Type B pancreatic cell (in vitro differentiated cells): ENCODE measurements at regions not wholly inside any gene's neighbourhood (a gene's known extent, or its start where the extent isn't known, plus 50 kb on each side); places are given as distances from the start of the nearest gene placed in this dataset.

Experiments used
- DNase-seq: peaks from one replicate; pipeline ENCODE4 v3.0.0; 2021; ENCODE audit warnings: mixed read lengths; ENCODE audit not compliant: unreplicated experiment; ENCODE audit errors: extremely low spot score
- H3K27ac Mint-ChIP-seq: 2 replicates; pipeline ENCODE4 v1.8.0; 2021; ENCODE audit warnings: mild to moderate bottlenecking, mixed read lengths
- H3K27me3 Mint-ChIP-seq: 2 replicates; pipeline ENCODE4 v1.8.0; 2021; ENCODE audit warnings: mixed read lengths
- H3K36me3 Mint-ChIP-seq: 2 replicates; pipeline ENCODE4 v1.8.0; 2021; ENCODE audit warnings: mixed read lengths
- H3K4me1 Mint-ChIP-seq: one replicate; pipeline ENCODE4 v1.8.0; 2021; ENCODE audit warnings: mixed read lengths; ENCODE audit not compliant: unreplicated experiment
- H3K4me3 Mint-ChIP-seq: 2 replicates; pipeline ENCODE4 v1.8.0; 2021; ENCODE audit warnings: mild to moderate bottlenecking, mixed read lengths
- H3K9me3 Mint-ChIP-seq: 2 replicates; pipeline ENCODE4 v1.8.0; 2021; ENCODE audit warnings: mixed read lengths
- CTCF ChIP-seq: fragments of 200-600 bp; sonication (generic); conservative IDR thresholded peaks from 2 replicates; pipeline ENCODE4 v1.5.0; 2021; ENCODE audit warnings: antibody characterized with exemption, mild to moderate bottlenecking

GRCh38 chr2:217643789-217644301, 358.9 kb downstream of the TNS1 start:
- TF ChIP-seq CTCF = no peak
- no peak for DNase-seq
- H3K9me3 Mint-ChIP-seq = no peaks in the 10 kb centered on the region
- H3K36me3 Mint-ChIP-seq = no peaks in the 10 kb centered on the region
- no peak overlapping the region for H3K4me3 Mint-ChIP-seq
- peaks cover 2% of the 10 kb centered on the region for H3K27me3 Mint-ChIP-seq
- no peaks in the 10 kb centered on the region for H3K4me1 Mint-ChIP-seq
- no peak overlapping the region for H3K27ac Mint-ChIP-seq

- H3K4me3 Mint-ChIP-seq = no peak overlapping the region
- no peak overlapping the region for H3K27ac Mint-ChIP-seq
- TF ChIP-seq CTCF = no peak
- H3K9me3 Mint-ChIP-seq = no peaks in the 10 kb centered on the region
- peaks cover 3% of the 10 kb centered on the region for H3K27me3 Mint-ChIP-seq
- H3K36me3 Mint-ChIP-seq = no peaks in the 10 kb centered on the region
- no peak for DNase-seq
- no peaks in the 10 kb centered on the region for H3K4me1 Mint-ChIP-seq
These were observed 359.9 kb downstream of the TNS1 start for GRCh38 chr2:217642944-217643343.

GRCh38 chr2:217641960-217642359, 360.8 kb downstream of the TNS1 start:
- no peaks in the 10 kb centered on the region for H3K36me3 Mint-ChIP-seq
- H3K9me3 Mint-ChIP-seq = no peaks in the 10 kb centered on the region
- DNase-seq = no peak
- H3K4me3 Mint-ChIP-seq = no peak overlapping the region
- TF ChIP-seq CTCF = no peak
- peaks cover 7% of the 10 kb centered on the region for H3K4me1 Mint-ChIP-seq
- H3K27ac Mint-ChIP-seq = no peak overlapping the region
- peaks cover 3% of the 10 kb centered on the region for H3K27me3 Mint-ChIP-seq

- no peak overlapping the region for H3K27ac Mint-ChIP-seq
- peaks cover 15% of the 10 kb centered on the region for H3K4me1 Mint-ChIP-seq
- H3K36me3 Mint-ChIP-seq = no peaks in the 10 kb centered on the region
- no peak for DNase-seq
- peaks cover 3% of the 10 kb centered on the region for H3K27me3 Mint-ChIP-seq
- H3K9me3 Mint-ChIP-seq = no peaks in the 10 kb centered on the region
- no peak for TF ChIP-seq CTCF
- no peak overlapping the region for H3K4me3 Mint-ChIP-seq
These were observed 363.3 kb downstream of the TNS1 start for GRCh38 chr2:217639481-217639880.

- no peak for TF ChIP-seq CTCF
- H3K9me3 Mint-ChIP-seq = no peaks in the 10 kb centered on the region
- H3K27ac Mint-ChIP-seq = no peak overlapping the region
- H3K27me3 Mint-ChIP-seq = peaks cover 7% of the 10 kb centered on the region
- peaks cover 15% of the 10 kb centered on the region for H3K4me1 Mint-ChIP-seq
- DNase-seq = no peak
- no peaks in the 10 kb centered on the region for H3K36me3 Mint-ChIP-seq
- no peak overlapping the region for H3K4me3 Mint-ChIP-seq
These were observed 364.3 kb downstream of the TNS1 start for GRCh38 chr2:217638533-217638932.

GRCh38 chr2:217638031-217638430, 364.8 kb downstream of the TNS1 start:
- TF ChIP-seq CTCF = no peak
- peaks cover 7% of the 10 kb centered on the region for H3K27me3 Mint-ChIP-seq

More at GRCh38 chr2:217638031-217638430, 364.8 kb downstream of the TNS1 start:
- no peaks in the 10 kb centered on the region for H3K9me3 Mint-ChIP-seq
- no peak for DNase-seq
- H3K4me3 Mint-ChIP-seq = no peak overlapping the region
- peaks cover 15% of the 10 kb centered on the region for H3K4me1 Mint-ChIP-seq
- H3K27ac Mint-ChIP-seq = no peak overlapping the region
- no peaks in the 10 kb centered on the region for H3K36me3 Mint-ChIP-seq
